Adipocyte (in vitro differentiated cells): ENCODE measurements at regions not wholly inside any gene's neighbourhood (a gene's known extent, or its start where the extent isn't known, plus 50 kb on each side); places are given as distances from the start of the nearest gene placed in this dataset.

ENCODE experiments used
- DNase-seq: peaks from one replicate; pipeline ENCODE4 v3.0.0-alpha.2; 2015; ENCODE audit warnings: low read depth
- H3K27me3 ChIP-seq: replicated peaks from 2 replicates; pipeline ENCODE4 v1.7.0; 2013; ENCODE audit warnings: mild to moderate bottlenecking, low read length, moderate library complexity; ENCODE audit not compliant: control insufficient read depth, insufficient read depth
- H3K36me3 ChIP-seq: 2 replicates; pipeline ENCODE4 v1.7.0; 2013; ENCODE audit warnings: low read length, mild to moderate bottlenecking, moderate library complexity; ENCODE audit not compliant: control insufficient read depth, insufficient read depth, severe bottlenecking
- H3K4me1 ChIP-seq: 2 replicates; pipeline ENCODE4 v1.7.0; 2013; ENCODE audit warnings: mild to moderate bottlenecking, low read length, moderate library complexity; ENCODE audit not compliant: control insufficient read depth, insufficient read depth
- H3K4me3 ChIP-seq: 2 replicates; pipeline ENCODE4 v1.7.0; 2013; ENCODE audit warnings: mild to moderate bottlenecking, low read length, moderate library complexity
- H3K9ac ChIP-seq: 2 replicates; pipeline ENCODE4 v1.7.0; 2013; ENCODE audit warnings: mild to moderate bottlenecking, low read length, moderate library complexity
- H3K9me3 ChIP-seq: 2 replicates; pipeline ENCODE4 v1.7.0; 2013; ENCODE audit warnings: mild to moderate bottlenecking, low read length, moderate library complexity; ENCODE audit not compliant: control insufficient read depth

DNA sequence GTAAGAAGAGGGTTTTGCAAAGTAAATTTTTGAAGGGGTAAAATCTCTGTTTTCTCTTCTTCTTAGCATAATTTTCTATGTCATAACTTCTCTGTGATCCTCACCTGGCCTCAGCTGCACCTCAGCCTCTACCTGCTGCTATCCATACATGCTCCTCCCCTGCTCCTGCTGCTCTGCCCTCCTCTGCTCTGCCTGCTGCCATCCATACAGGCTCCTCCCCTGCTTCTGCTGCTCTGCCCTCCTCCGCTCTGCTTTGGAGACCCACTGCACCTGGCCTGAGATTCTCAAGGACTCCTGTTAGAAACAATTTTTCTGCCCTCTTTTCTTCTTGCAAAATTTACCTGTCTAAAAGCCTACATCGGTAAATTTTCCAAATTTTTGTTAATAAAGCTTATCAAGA lies 388.6 kb upstream of the PITX2 start:
- H3K9me3 ChIP-seq, result no peaks in the 10 kb centered on the region
- no peaks in the 10 kb centered on the region for H3K36me3 ChIP-seq

DNA sequence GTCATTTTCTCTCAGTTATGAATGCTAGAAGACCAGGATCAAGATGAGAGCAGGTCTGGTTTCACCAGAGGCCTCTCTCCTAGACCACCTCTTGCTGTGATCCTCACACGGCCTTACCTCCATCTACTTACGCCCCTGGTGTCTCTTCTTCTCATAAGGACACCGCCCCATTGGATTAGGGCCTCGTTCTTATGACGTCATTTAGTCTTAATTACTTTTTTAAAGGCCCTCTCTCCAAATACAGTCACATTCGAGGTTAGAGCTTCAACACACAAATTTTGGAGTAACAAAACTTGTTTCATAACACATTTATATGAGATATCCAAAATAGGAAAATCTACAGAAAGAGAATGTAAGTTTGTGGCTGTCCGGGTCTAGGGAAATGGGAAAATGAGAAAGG lies 391.0 kb upstream of the PITX2 start:
- no peaks in the 10 kb centered on the region for H3K4me1 ChIP-seq
- no peaks in the 10 kb centered on the region for H3K9me3 ChIP-seq
- H3K36me3 ChIP-seq, result no peaks in the 10 kb centered on the region
- DNase-seq, result no peak
- H3K27me3 ChIP-seq, result no peaks in the 10 kb centered on the region
- H3K9ac ChIP-seq, result no peak overlapping the region
- H3K4me3 ChIP-seq, result no peak overlapping the region

More for the DNA sequence above, 388.6 kb upstream of the PITX2 start:
- H3K9ac ChIP-seq, result no peak overlapping the region
- no peak overlapping the region for H3K4me3 ChIP-seq
- no peak for DNase-seq
- no peaks in the 10 kb centered on the region for H3K4me1 ChIP-seq
- no peaks in the 10 kb centered on the region for H3K27me3 ChIP-seq

DNA sequence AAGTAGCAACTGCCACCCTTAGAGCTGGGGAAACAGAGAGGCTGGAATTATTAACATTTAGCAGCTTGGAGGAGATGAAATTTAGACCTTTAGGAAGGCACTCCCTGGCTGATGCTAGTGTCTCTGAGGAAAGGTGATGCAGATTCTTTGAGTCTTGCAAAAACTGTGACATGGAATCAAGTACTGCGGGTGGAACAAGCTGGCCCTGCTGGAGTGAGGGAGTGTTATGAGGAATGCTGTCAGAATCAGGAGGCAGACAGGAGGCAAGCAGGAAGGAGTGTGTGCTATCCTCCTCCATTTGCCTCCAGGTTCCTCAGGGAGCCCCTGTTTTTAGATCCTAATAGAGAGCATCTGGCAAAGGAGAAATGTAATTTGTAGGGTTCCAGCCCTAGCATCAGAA lies 391.7 kb upstream of the PITX2 start:
- Histone ChIP-seq H3K4me1 (no peaks in the 10 kb centered on the region), H3K27me3 (no peaks in the 10 kb centered on the region), H3K9ac (no peak overlapping the region), H3K4me3 (no peak overlapping the region), H3K36me3 (no peaks in the 10 kb centered on the region), H3K9me3 (no peaks in the 10 kb centered on the region)
- no peak for DNase-seq

DNA sequence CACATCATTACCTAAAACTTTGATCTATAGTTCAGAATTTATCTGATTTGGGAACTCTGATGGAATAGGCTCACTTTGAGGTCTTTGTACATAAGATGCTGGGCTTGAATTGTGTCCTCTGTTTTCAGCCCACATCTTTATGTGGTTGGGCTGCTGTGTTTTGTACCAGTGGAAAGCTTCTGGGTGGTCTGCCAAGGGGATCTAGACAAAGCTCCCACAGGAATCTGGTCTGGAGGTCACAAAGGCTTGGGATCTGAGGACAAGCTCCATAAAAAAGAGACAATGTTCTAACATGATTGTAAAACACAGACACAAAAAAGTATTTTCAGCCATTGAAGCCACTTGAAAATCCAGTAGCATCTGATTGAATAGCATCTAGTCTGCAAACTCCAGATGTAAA lies 393.5 kb upstream of the PITX2 start:
- DNase-seq, result no peak
- H3K9me3 ChIP-seq, result no peaks in the 10 kb centered on the region
- no peak overlapping the region for H3K9ac ChIP-seq
- H3K4me3 ChIP-seq, result no peak overlapping the region
- no peaks in the 10 kb centered on the region for H3K27me3 ChIP-seq
- no peaks in the 10 kb centered on the region for H3K4me1 ChIP-seq
- H3K36me3 ChIP-seq, result no peaks in the 10 kb centered on the region

DNA sequence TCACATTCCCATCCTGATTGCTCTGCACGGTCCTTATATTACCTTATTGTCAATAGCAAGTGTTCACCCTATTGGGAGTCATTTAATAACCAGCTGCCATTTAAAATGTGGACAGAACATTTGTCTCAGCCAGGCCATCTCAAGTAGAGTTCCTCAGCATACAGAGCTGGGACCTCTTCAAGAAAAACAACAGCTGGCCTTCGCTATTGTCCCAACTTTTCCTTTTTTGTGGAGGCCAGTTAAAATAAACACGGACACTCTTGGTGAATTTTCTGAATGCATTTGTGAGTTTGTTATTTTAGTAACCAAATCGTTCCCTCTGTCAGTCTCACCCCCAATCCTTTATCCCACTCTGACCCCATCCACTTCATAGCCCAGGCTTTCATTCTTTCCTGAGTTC lies 395.3 kb upstream of the PITX2 start:
- H3K9ac ChIP-seq, result no peak overlapping the region
- H3K36me3 ChIP-seq, result no peaks in the 10 kb centered on the region
- no peak overlapping the region for H3K4me3 ChIP-seq
- no peaks in the 10 kb centered on the region for H3K27me3 ChIP-seq
- no peaks in the 10 kb centered on the region for H3K9me3 ChIP-seq
- no peaks in the 10 kb centered on the region for H3K4me1 ChIP-seq
- DNase-seq, result no peak

DNA sequence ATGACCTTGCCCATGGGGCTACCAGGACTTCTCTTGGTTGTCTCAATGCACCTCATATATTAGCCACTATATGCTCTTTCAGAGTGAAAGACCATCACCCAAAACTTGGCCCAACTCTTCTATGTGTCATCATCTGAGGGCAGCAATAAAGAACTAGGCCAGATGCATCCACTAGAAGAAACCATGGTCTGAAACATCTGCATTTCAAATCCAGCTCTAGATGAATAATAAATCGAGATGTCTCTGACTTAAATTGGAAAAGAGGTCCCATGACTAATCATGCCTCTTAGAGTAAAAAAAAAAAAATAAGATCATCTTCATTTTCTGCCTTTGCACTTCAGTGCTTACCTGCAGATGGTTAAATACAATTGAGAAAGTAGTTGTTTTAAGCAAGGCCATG lies 397.6 kb upstream of the PITX2 start:
- no peak for DNase-seq
- no peak overlapping the region for H3K4me3 ChIP-seq
- H3K9ac ChIP-seq, result no peak overlapping the region
- H3K36me3 ChIP-seq, result no peaks in the 10 kb centered on the region
- no peaks in the 10 kb centered on the region for H3K27me3 ChIP-seq
- no peaks in the 10 kb centered on the region for H3K4me1 ChIP-seq
- H3K9me3 ChIP-seq, result no peaks in the 10 kb centered on the region

DNA sequence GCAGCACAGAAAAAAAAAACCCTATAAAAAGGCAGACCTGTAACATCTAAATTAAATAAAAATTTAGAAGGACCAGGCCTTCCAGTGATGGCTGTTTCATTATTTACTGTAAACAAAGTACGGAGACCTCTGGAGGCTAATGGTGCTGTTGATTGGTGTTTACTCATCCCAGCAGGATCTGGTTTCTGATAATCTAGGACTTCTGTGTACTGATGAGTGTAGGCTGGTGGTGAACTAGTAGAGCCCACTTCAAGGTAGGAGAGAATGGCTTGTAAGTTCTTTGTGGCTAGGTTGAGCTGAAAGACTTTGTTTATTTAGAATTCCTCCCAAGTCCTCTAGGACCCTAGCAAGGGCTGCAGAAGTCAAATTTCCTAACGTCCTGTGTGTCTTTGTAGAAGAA lies 398.1 kb upstream of the PITX2 start:
- no peaks in the 10 kb centered on the region for H3K36me3 ChIP-seq
- H3K4me1 ChIP-seq, result no peaks in the 10 kb centered on the region
- H3K27me3 ChIP-seq, result no peaks in the 10 kb centered on the region
- DNase-seq, result no peak
- no peaks in the 10 kb centered on the region for H3K9me3 ChIP-seq
- H3K9ac ChIP-seq, result no peak overlapping the region
- no peak overlapping the region for H3K4me3 ChIP-seq

DNA sequence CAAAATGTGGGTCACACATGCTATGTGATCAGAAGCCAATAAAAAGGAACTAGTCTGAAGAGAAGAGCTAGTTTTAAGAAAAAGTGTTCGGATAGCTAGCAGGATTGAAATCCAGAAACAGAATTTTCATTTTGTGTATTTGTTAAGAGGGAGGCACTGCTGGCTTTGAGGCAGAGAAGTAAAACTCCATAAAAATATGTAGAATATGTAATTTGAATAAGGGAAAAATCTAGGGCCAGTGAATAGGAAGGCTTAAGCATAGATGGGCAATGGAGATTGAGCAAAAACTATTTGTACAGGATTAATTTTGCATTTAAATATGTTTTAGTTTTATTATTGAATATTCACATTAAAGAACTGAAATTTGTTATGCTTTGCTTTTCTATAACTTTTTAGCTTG lies 399.9 kb upstream of the PITX2 start:
- Histone ChIP-seq H3K27me3 (no peaks in the 10 kb centered on the region), H3K36me3 (no peaks in the 10 kb centered on the region), H3K9ac (no peak overlapping the region), H3K4me3 (no peak overlapping the region), H3K4me1 (no peaks in the 10 kb centered on the region), H3K9me3 (no peaks in the 10 kb centered on the region)
- no peak for DNase-seq

DNA sequence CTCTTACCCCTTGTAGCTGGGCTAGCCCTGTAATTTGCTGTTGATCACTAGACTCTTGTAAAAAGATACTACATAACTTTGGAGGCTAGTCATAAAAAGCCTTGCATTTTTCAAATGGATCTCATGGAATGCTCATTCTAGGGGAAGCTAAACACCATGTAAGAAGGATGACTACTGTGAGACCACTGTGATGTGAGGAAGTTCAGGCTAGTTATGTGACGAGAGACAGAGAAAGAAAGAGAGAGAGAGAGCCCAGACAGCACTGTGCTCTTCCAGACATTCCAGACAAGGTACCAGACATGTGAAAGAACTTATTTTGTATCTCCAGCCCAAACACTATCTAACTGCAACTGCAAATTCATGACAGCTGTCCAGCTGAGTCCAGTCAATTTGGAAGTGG lies 404.6 kb upstream of the PITX2 start:
- no peaks in the 10 kb centered on the region for H3K27me3 ChIP-seq
- H3K9ac ChIP-seq, result no peak overlapping the region
- no peaks in the 10 kb centered on the region for H3K9me3 ChIP-seq
- no peaks in the 10 kb centered on the region for H3K36me3 ChIP-seq
- H3K4me1 ChIP-seq, result no peaks in the 10 kb centered on the region
- no peak overlapping the region for H3K4me3 ChIP-seq
- DNase-seq, result peak; percentile 40

DNA sequence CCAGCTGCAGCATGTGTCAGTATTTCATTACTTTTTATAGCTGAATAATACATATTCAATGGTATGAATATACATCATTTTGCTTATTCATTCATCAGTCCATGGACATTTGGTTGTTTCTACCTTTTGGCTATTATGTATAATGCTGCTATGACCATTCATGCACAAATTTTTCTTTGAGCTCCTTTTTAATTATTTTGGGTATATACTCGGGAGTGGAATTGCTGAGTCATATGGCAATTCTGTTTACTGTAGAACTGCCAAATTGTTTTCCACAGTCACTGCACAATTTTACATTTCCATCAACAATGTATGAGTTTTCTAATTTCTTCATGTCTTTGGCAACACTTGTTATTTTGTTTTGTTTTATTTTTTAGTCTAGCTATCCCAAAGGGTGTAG lies 405.9 kb upstream of the PITX2 start:
- H3K9me3 ChIP-seq, result no peaks in the 10 kb centered on the region
- no peak overlapping the region for H3K9ac ChIP-seq
- no peaks in the 10 kb centered on the region for H3K27me3 ChIP-seq
- H3K36me3 ChIP-seq, result no peaks in the 10 kb centered on the region
- no peak overlapping the region for H3K4me3 ChIP-seq
- peak; percentile 13 for DNase-seq
- no peaks in the 10 kb centered on the region for H3K4me1 ChIP-seq

DNA sequence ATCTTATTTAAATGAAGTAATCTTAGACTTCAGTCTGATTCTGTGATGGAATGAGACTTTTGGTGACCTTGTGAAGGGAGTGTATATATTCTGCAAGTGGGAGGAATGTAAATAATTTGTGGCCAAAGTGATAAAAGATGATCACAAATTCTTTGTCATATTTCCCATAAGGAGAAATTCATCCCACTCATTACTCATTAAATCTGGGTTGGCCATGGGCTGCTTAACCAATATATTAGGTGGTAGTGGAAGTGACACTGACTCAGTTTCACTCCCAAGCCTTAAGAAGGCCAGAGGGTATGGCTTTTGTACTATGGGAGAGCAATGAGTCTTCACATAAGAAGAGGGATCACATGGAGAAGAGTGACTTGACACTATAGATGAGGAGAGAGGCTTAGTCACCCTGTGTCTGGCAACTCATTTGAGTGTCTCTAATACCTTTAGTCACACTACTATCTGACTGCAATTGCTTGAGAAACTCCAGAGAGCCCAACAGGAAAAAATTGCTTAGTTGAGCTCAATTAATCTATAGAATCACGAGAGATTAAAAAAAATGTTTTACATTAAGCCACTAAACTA lies 408.2 kb upstream of the PITX2 start:
- no peaks in the 10 kb centered on the region for H3K4me1 ChIP-seq
- no peaks in the 10 kb centered on the region for H3K36me3 ChIP-seq
- H3K27me3 ChIP-seq, result no peaks in the 10 kb centered on the region
- no peaks in the 10 kb centered on the region for H3K9me3 ChIP-seq
- no peak for DNase-seq
- H3K9ac ChIP-seq, result no peak overlapping the region
- H3K4me3 ChIP-seq, result no peak overlapping the region

DNA sequence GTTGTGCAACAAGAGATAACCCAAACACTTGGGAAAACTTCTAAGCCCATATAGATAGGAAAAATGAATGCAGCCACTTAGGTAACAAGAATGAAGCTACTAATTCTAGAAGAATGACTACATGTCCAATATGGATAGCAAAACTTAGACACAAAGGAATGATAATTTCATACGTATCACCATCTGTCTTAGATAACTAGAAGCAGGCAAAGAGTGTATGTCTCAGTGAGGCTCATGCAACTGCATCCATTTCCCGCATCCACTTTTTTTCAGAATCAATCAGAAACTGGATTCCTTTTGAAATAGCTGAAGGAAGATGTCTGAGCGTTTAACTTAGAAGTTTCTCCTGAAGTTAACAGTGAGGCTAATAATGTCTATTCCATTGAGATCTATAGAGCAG lies 408.7 kb upstream of the PITX2 start:
- no peaks in the 10 kb centered on the region for H3K36me3 ChIP-seq
- no peaks in the 10 kb centered on the region for H3K9me3 ChIP-seq

More for the DNA sequence above, 408.7 kb upstream of the PITX2 start:
- no peaks in the 10 kb centered on the region for H3K4me1 ChIP-seq
- no peak overlapping the region for H3K4me3 ChIP-seq
- DNase-seq, result no peak
- no peak overlapping the region for H3K9ac ChIP-seq
- no peaks in the 10 kb centered on the region for H3K27me3 ChIP-seq
